Kidney tubule cell (primary cell): ENCODE measurements at regions not wholly inside any gene's neighbourhood (a gene's known extent, or its start where the extent isn't known, plus 50 kb on each side); places are given as distances from the start of the nearest gene placed in this dataset.
A peak's percentile ranks its signal among the peaks of the same experiment; 100 is the strongest.
"Not testable (repeated sequence)": the region's sequence is repeated elsewhere in the genome, so short reads cannot be mapped to it uniquely, and the experiment has no call there.

ENCODE experiments used
- DNase-seq: peaks from one replicate; pipeline ENCODE4 v3.0.0-alpha.2; 2018; ENCODE audit warnings: low spot score

DNA sequence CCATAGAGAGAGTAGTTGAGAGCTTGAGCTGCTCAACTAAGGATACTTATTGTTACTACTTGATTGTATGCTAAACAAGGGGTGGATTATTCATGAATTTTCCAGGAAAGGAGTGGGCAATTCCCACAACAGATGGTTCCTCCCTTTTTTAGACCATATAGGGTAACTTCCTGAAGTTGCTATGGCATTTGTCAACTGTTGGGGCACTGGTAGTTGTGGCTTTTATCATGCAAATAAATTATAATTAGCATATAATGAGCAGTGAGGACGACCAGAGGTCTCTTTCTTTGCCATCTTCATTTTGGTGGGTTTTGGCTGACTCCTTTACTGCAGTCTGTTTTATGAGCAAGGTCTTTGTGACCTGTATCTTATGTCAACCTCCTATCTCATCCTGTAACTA lies 1403.5 kb upstream of the PABPC4L start:
- DNase-seq, result no peak

DNA sequence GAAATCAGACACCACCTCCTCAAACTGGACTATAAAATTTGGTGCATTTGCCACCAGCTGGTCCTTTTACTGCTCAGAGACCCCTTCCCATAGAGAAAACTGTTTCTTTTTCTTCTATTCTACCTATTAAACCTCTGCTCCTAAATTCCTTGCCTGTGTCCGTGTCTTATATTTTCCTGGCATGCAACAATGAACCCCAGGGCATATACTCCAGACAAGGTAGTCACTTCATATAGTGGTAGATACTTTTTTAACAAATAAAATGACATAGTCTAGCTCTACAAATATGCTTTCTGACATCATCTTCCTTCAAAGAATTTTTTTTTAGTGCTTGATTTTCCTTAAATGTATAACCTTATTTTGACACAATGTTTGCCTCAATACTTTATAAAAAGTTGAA lies 1402.9 kb upstream of the PABPC4L start:
- no peak for DNase-seq

DNA sequence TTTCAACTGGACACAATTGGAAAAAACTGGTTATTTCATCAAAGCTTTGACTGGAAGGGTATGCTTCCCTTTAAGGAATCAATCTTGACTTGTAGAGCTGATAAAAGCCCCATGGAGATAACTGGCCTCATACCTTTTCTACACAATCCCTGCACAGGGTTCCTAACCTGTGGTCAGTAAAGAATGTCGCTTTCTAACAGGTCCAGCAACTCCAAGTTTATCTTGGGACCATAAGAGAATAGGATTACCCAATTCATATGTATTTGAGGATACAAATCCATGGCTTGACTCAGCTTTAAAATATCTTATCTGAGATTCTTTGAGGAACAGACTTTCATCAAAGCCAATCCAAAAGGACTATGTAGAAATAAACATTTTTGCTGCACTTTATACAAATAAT lies 1399.8 kb upstream of the PABPC4L start:
- DNase-seq, result no peak

DNA sequence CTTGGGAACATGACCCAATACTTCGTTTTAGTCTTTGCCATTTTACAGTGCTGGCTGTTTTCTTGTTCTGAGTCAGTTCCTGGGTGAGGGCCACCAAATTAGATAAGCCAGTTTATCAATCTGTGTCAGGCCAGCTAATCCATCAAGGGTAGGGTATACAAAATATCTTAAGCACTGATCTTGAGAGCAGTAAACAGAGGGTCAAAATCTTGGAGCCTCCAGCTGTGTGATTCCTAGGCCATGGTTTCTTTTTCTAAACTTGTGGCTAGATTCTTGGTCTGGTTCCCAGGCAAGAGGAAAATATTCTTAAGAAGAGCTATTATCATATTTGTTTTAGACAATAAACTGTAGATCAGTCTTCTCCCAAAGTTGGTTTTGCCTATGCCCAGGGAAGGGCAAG lies 1396.6 kb upstream of the PABPC4L start:
- DNase-seq, result no peak

DNA sequence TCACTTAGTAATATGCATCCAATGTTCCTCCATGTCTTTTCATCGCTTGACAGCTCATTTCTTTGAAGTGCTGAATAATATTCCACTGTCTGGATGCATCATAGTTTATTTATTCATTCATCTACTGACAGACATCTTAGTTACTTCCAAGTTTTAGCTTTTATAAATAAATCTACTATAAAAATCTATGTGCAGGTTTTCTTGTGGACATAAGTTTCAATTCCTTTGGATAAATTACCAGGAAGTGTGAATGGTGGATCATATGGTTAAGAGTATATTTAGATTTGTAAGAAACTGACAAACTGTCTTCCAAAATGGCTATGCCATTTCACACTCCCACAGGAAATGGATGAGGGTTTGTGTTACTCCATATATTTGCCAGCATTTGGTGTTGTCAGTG lies 1392.9 kb upstream of the PABPC4L start:
- no peak for DNase-seq

DNA sequence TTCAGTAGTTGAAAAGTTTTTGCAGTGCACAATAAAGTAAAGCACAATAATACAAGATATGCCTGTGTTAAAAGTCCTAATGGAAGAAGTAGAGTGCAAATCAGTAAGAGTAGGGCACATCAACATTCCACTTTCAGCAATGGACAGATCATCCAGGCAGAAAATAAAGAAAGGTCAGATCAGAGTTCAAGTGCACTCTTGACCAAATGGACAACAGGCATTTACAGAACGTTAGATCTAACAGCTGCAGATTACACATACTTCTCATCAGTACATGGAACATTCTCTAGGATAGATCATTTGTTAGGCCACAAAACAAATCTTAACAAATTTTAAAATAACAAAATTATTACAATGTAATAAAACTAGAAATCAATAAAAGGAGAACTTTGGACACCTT lies 1373.5 kb upstream of the PABPC4L start:
- no peak for DNase-seq

DNA sequence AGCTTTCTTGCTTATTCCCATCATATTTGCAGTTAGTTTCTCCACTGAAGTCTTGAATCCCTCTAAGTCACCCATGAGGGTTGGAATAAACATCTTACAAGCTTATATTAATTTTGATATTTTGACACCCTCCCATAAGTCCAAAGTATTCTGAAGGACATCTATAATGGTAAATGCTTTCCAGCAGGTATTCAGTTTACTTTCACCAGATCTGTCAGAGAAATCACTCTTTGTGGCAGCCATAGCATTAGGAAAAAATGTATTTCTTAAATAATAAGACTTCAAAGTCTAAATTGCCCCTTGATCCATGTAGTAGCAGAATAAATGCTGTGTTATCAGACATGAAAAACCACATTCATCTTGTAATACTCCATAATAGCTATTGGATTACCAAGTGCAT lies 1371.7 kb upstream of the PABPC4L start:
- no peak for DNase-seq

DNA sequence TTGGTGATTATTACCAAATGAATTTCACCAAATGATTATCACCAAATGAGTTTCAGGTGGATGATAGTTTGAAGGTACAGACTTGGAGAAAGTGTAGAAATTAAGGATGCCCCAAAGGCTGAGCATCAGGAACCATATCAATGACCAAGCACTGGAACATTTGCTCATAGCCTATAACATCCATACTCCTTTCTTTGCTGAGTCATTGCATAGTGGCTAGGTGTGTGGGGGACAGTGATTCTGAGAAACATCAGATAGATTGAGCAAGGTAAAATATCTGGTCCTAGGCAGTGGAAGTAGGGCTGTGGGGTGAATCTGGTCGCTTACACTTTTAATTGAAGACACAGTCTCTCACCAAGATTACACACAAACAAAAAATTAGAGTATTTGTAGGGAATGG lies 1362.5 kb upstream of the PABPC4L start:
- no peak for DNase-seq

DNA sequence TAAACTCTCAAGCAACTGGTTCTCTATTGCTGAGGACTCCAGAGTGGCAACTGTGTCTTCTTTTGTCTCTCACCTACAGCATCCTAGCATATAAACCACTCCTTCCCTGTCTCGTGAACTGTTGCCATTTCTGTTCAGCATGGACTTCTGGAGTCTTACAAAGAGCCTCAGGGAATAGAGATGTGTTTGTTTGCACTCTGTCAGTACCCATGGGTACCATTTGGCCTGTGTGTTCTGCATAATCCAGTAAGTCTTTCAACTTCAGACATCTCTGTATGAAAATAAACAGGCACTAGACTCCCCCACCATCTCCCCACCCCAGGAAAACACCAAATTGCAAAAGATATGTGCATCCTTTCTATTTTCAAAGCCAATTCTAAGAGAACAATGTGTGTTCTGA lies 1351.6 kb upstream of the PABPC4L start:
- DNase-seq, result no peak

DNA sequence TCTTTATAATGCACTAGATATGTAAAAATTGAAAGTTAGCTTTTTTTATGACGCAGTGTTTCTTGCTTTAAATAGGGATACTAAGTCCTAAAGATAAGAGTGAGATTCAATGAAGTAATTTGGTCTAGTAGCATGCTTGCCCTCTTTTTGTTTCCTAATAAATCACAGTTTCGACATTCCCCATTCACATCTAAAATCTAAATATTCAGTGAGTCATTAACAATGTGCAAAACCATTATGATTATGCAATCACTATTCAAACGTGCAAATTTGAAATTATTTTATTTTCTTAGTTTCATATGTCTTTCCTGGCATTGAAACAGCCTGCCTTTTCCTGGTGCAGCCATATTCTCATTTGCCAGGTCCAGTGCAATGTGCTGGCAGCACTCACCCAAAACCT lies 1350.5 kb upstream of the PABPC4L start:
- DNase-seq, result no peak

DNA sequence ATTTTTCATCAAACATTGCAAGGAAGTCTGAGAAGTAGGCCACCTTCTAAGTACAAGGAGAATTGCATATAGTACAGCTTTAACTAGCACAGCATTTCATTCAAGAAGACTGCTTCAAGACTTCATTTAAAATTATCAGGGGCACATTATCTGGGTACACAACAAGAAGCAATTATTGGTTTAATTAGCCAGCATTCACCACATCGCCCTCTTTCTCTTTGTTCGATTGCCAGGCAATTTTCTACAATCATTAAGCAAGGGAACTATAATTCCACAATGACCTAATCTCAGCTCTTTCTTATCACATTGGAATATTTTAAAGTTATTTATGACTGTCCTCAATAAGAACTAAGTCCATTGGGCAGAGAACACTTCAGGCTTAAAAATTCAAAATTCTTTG lies 1347.1 kb upstream of the PABPC4L start:
- DNase-seq, result no peak

DNA sequence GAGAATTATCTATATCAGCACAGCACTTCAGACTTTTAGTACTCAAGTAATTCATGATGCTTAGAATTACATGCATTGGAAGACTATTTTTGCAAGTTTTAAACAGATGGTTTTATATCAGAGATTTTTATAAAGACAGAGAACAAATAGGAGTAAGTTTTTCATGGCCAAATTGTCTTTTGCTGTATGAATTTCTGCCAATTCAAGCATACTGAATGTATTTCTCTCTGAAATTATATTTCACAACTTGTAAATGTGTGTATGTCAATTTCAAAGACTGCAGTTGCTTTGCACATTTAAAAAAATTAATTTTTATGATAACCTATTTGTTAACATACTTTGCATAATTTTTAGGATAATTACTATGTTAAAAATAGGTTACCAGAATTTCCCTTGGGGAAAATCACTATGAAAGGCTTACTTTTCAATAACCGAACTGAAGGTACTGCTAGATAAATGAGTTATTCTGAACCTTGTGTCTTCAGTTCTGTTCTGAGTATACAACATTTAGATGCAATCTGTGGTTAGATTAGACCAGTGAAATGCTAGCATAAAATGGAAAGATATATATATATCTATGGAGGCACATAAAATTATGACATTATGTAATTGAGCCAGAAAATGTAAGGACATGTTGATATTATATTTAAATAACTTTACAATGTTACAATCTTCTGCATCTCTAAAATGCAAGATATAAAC lies 1344.2 kb upstream of the PABPC4L start:
- DNase-seq, result no peak

DNA sequence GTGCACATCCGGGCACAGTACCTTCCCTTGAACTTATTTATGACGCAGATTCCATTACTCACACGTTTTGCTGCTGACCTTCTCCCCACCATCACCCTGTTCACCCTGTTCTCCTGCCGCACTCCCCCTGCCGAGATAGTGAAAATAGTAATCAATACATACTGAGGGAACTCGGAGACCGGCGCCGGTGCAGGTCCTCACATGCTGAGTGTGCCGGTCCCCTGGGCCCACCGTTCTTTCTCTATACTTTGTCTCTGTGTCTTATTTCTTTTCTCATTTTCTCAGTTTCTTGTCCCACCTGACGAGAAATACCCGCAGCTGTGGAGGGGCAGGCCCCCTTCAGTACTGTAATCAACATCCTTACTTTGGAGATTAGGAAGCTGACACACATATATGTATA lies 1337.1 kb upstream of the PABPC4L start:
- DNase-seq, result no peak

DNA sequence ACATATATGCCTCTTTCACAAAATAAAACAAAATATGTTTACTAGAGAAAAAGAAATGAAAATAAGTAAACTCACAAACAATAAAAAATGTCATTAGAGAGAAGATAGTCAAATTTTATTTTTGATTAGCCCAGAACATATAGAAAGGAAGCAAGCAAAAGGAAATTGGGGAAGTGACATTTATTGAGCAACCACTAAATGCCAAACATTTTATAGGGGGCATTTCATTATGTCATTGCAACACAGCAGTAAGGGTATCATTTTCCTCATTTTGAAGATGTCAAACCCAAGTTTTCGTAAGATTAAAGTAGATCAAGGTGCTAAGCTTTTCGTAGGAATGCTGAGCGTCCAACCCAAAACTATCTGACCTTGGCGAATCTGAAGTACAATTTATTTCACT lies 1331.5 kb upstream of the PABPC4L start:
- DNase-seq, result no peak

DNA sequence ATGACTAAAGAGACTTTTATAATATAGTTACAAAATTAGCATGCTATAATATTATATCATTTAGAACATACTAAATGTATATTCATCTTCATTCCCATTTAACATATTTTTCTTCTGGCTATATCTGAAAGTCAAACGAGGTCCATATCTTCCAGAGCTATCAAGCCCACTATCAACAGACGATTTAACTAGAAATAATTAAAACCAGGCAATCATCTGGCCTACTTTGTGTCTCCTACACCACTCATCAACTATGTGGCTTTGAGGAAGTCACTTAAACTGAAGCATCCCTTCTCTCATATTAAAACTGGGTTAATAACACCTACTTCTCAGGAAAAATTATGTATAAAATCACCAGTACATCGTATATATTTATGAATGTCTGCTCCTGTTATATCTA lies 1330.5 kb upstream of the PABPC4L start:
- DNase-seq, result no peak

DNA sequence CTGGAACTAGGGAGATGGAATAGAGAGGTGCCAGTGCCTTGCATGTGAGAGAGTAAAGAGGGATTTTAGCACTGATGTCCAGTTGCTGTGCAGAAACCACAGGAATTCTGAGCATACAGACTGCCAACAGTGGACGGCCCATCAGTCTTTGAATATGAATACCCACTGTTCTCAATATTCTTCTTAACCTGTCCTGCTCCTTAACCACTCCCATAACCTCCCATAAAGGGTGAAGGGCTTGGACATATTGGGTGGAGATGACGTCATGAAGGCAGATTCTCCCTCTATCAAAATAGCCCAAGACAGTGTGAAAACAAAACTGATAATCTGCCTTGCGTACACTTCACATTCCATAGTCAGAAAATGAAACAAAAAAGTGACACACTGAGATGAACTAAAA lies 1313.7 kb upstream of the PABPC4L start:
- no peak for DNase-seq

DNA sequence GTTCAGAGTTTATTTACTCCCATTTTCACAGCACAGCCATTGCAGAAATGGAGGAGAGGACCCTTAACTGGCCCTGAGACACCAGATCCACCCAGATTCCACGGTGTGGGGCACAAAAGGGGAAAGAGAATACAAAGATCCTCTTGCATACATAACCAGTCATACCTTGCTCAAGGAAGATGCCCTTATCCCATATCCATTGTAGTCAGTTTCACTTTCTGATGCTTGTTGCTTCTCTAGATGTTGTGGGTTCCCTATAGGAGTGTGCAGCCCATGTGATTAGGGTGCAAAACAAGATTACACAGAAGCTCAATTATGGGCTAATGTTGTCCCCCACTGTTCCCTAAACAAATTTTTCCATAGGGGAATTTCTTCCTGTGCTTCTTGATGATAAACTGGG lies 1309.0 kb upstream of the PABPC4L start:
- DNase-seq, result no peak

DNA sequence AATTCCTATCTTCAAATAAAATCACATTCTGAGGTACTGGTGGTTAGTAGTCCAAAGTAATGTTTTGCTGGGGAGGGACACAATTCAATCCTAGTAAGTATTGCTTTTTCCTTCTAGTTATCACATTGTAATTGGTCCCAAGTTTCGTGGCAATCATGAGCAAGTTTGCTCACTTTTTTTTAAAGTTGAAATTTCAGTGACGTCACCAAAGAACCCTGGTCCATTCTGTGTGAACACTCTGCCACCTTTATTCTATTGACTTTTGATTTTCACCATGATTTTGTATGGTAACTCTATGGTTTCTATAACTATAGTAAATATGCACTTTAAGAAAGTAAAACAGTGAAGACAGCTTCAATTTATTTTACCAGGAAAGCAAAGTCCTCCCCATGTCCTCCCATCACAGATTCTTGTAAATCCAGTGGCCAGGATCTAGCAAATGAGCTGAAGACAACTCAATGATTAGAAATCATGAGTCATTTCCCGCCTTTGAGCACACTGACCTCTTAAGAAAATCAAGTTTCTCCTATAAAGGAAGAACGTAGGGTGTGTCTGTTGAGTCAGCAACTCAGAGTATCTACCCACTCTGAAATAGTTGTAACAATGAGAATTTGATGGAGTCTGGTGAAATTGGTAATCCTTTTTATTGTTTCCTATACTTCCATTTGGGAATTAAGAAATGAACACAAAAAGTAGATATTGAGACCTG lies 1306.6 kb upstream of the PABPC4L start:
- peak; percentile 61 for DNase-seq

DNA sequence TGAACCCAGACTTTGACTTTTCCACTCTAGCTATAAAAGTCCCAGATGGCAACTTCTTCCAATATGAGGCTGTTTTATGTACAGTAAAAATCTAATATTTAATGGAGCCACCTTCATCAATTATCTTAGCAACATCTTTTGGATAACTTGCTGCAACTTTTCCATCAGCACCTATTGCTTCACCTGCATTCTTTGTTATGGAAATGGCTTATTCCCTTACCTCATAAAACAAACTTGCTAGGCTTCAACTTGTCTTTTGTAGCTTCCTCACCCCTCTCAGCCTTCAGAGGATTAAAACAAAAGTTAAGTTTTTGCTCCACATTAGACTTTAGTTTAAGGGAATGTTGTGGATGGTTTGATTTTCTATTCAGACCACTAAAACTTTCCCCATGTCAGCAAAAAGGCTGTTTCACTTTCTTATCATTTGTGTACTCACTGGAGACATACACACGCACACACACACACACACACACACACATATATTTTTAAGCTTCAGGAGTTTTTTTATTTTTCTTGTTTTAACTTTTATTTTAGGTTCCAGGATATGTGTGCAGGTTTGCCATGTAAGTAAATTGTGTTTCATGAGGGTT lies 1296.1 kb upstream of the PABPC4L start:
- no peak for DNase-seq

DNA sequence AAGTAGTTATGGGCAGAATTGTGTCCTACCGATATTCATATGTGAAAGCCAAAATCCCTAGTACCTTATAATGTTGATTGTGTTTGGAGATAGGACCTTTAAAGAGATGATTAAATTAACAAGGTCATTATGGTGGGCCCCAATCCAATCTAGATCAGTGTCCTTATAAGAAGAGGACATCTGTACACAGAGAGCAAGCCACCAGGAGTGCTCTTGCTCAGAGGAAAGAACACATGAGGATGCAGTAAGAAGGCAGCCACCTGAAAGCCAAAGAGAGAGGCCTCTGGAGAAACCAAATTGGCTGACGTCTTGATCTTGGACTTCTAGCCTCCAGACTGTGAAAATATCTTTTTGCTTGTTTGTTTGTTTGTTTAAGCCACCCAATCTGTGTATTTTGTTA lies 1290.8 kb upstream of the PABPC4L start:
- no peak for DNase-seq

DNA sequence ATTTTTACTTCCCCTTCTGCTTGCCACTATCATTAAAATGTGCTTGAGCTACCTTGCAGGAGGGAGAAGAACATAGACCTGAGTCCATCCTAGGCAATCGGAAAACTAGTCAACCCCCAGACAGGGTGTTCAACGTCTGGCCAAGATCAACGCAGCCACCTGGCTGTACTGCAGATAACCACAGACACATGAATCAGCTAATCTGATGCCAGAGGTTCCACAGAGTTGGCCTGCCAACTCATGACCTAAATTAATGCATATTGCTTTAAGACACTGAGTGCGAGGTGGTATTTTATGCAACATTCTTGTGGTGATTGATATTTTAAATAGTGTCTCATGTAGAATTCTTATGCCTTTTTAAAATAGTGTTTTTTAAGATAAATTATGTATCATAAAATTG lies 1283.8 kb upstream of the PABPC4L start:
- no peak for DNase-seq

DNA sequence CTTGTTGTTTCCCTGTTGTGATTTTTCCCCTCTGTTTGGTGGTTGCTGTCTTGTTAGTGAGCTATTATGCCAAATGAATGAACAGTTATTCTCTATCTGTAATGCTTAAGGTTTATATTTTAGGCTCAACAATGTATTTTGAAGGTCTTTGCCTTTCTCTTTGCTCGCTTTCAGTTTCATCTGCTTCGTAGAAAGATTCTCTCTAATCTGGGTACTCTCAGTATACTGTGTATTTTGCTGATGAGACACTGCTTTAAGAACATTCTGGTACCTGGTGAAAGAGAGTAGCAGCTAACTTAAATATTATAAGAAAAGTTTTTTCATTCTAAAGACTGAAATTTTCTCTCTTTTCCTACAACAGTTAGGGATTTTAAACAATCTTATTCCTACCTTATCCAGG lies 1274.7 kb upstream of the PABPC4L start:
- no peak for DNase-seq

DNA sequence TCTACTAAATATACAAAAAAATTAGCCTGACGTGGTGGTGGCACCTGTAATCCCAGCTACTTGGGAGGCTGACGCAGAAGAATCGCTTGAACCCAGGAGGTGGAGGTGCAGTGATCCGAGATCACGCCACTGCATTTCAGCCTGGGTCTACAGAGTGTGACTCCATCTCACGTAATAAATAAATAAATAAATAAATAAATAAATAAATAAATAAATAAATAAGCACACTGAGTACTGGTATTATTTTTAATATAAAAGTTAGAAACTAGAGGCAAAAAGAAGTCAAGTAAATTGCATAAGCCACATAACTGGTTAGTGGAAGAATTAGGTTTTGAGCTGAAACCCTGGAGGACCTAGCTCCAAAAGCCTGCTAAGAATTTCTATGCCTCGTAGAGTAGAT lies 1262.7 kb upstream of the PABPC4L start:
- no peak for DNase-seq

DNA sequence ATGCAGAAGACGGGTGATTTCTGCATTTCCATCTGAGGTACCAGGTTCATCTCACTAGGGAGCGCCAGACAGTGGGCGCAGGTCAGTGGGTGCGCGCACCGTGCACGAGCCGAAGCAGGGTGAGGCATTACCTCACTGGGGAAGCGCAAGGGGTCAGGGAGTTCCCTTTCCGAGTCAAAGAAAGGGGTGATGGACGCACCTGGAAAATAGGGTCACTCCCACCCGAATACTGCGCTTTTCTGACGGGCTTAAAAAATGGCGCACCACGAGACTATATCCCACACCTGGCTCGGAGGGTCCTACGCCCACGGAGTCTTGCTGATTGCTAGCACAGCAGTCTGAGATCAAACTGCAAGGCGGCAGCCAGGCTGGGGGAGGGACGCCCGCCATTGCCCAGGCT lies 1246.0 kb upstream of the PABPC4L start:
- not testable (repeated sequence) for DNase-seq
